Motor neuron (in vitro differentiated cells): ENCODE measurements at regions not wholly inside any gene's neighbourhood (a gene's known extent, or its start where the extent isn't known, plus 50 kb on each side); places are given as distances from the start of the nearest gene placed in this dataset.

Experiments used
- ATAC-seq, 8 experiments: fragments of 200-7000 bp; cut with Tn5 transposase; replicated peaks in 6 of 8; 2 replicates each; pipeline ENCODE4 v1.8.0; 2021; ENCODE audit warnings: mild to moderate bottlenecking in 8 of 8, moderate library complexity in 8 of 8
- H3K27ac ChIP-seq, 2 donors: fragments of 250-450 bp; sonication (Bioruptor Pico); 2 replicates each; pipeline ENCODE4 v1.9.0; 2021; ENCODE audit warnings: antibody characterized with exemption in 2 of 2, mild to moderate bottlenecking in 2 of 2, moderate library complexity in 1 of 2
- H3K4me1 ChIP-seq, 2 donors: fragments of 250-450 bp; sonication (Bioruptor Pico); replicated peaks in 1 of 2; 2 replicates each; pipeline ENCODE4 v1.6.1; 2021; ENCODE audit warnings: antibody characterized with exemption in 2 of 2, mild to moderate bottlenecking in 2 of 2, moderate library complexity in 1 of 2
- H3K4me3 ChIP-seq, 5 donors: fragments of 250-450 bp; sonication (Bioruptor Pico); 2 replicates each; pipeline ENCODE4 v1.9.0; 2021; ENCODE audit warnings: antibody characterized with exemption in 5 of 5, mild to moderate bottlenecking in 5 of 5, moderate library complexity in 4 of 5
- WGBS, 10 experiments: fragments of 450-650 bp; shearing (Covaris generic); methylation state at CpG; one replicate each; pipeline ENCODE4 v1.0.0; 2022; 5-methylcytosine and 5-hydroxymethylcytosine counted together
- in situ Hi-C, 9 experiments: fragments of 400-800 bp; cut with MboI; loops; one replicate each; pipeline ENCODE4 v1.15.0; 2021; ENCODE audit warnings: low sequenced_read_pairs in 9 of 9, low pct_unique_long_range_greater_than_20kb in 2 of 9; ENCODE audit not compliant: unreplicated experiment in 9 of 9

DNA sequence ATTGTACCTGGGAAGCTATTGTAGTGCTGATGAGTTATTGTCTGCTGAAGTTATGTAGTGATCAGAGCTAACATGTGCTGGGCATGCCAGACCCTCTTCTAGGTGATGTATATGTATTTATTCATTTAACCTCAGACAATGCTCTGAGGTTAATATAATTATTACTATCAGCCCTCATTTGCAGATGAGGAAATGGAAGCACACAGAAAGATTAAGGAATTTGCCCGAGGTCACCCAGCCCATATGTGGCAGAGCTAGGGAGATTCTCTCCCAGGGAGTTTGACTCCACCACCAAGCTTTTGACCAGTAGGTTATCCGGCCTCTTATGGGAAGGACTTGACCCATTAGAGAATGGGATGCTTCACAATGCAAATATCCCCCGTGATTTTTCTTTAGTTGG, 114.2 kb upstream of the NAV2 start:
- peak in 1 of 8 experiments; percentile 21 for ATAC-seq
- no peak overlapping the region for H3K4me3 ChIP-seq
- in situ Hi-C loops: no loop called here
- WGBS, 10 experiments: 0 to 100% (median 58%) methylated on average over 1 to 3 of the region's 3 CpGs; no CpG with 5 or more reads in 3 of the 10 experiments
- peaks cover 13 to 22% of the 10 kb centered on the region in 2 donors for H3K4me1 ChIP-seq
- no peak overlapping the region for H3K27ac ChIP-seq

GRCh38 chr11:19597876-19598275, 114.8 kb upstream of the NAV2 start:
- WGBS, 10 experiments: 80 to 100% methylated on average over 1 of the region's 5 CpGs; no CpG with 5 or more reads in 8 of the 10 experiments
- in situ Hi-C loops: no loop called here
- Histone ChIP-seq H3K4me3 (no peak overlapping the region), H3K27ac (peak overlapping the region in 1 of 2 donors; percentile 3), H3K4me1 (peaks cover 13 to 22% of the 10 kb centered on the region in 2 donors)
- peak in 5 of 8 experiments; percentile 8 to 44 (median 15) for ATAC-seq

DNA sequence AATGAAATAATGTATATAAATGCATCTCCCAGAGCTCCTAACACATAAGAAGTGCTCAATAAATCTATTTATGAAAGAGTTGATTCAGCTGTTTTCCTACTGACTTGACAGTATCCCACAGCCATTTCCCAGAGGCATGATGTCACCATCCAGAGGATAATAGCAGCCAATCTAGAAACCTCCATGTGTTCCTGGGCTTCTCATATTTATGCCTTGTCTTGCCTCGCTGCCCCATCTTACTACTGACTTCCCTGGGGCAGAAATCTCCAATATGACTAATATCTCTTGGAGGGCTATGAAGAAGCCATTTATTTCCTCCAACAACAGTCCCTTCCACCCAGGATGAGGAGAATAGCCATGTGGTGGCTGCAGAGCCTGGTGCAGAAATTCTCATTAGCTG, 115.4 kb upstream of the NAV2 start:
- in situ Hi-C loops: no loop called here
- Histone ChIP-seq H3K27ac (no peak overlapping the region), H3K4me3 (no peak overlapping the region), H3K4me1 (peaks cover 13 to 22% of the 10 kb centered on the region in 2 donors)
- peak in 7 of 8 experiments; percentile 20 to 97 (median 88) for ATAC-seq
- WGBS, 10 experiments: 0 to 60% (median 57%) methylated on average over 1 of the region's 1 CpG; no CpG with 5 or more reads in 5 of the 10 experiments

DNA sequence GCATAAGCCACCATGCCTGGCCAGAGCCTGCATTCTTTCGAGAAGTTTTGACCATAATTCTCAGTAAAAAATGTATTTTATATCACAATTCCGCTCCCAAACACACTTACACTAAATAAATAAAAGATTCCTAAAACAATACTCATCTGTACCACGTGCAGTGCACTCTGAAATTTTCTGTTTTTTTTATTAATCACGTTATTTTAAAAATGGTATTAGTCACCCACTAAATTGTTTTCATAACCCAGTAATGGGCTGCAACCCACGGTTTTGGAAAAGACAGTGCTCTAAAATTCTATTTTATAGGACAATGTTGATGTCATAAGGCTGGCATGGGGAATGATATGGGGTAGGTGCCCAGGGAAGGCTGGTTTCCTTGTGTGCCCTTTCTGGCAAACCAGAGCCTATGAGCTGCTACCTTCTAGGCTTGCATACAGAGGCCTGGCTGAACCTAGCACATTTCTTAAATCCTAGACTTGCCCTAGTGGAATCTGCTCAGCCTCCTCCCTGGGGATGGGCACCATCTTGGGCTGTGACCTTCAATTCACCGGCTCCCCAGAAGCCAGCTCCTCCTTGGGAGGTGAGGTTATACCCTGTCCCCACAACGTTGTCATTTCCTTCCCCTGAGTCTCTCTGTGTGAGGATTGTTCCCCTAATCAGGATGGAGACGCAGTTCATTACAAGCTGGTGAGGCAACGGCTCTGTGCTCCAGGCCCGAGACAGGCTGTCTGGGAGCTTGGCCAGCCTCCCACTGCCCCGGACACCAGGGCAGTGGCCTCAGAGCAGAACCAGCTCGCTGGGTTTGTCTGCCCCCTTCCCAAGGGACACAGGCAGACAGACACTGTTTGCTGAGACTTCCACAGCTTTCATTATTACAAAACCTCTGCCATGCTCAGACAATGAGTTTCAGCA, 116.5 kb upstream of the NAV2 start:
- peaks cover 19 to 28% of the 10 kb centered on the region in 2 donors for H3K4me1 ChIP-seq
- peak in 2 of 8 experiments; percentile 45 to 53 for ATAC-seq
- in situ Hi-C loops: no loop called here
- H3K27ac ChIP-seq: no peak overlapping the region
- H3K4me3 ChIP-seq: no peak overlapping the region
- 0 to 100% (median 72%) methylated on average over 1 to 6 of the region's 12 CpGs for WGBS, 10 experiments

DNA sequence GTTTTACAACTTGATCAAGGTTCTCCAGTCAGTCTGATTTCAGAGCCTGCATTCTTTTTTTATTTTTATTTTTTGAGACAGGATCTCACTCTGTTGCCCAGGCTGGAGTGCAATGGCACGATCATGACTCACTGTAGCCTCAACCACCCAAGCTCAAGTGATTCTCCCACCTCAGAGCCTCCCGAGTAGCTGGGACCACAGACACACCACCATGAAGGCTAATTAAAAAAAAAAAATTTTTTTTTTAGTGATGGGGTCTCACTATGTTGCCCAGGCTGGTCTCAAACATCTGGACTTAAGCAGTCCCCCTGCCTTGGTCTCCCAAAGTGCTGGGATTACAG, 117.2 kb upstream of the NAV2 start:
- no peak overlapping the region for H3K4me3 ChIP-seq
- no peak overlapping the region for H3K27ac ChIP-seq
- no peak for ATAC-seq
- WGBS, 10 experiments: 21 to 100% (median 100%) methylated on average over 1 to 2 of the region's 2 CpGs; no CpG with 5 or more reads in 5 of the 10 experiments
- H3K4me1 ChIP-seq: peaks cover 19 to 28% of the 10 kb centered on the region in 2 donors
- in situ Hi-C loops: no loop called here

DNA sequence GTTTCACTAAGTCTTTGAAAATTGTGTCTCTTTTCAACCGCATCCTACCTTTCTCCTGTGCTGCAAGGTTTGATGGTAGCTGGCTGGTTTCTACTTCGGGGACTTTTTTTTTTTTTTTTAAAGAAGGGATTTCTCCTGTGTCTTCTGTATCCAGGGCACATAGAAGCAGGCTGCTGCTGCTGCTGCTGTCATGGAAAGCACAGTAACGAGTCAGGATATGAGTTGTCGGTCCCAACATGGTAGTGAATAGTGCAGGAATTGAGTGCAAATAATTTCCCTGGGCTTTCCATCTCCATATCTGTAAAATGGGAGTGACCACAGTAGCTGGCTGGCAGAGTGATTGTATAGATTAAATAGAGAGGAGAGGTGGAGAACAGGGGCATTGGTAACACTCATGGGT, 118.3 kb upstream of the NAV2 start:
- no peak overlapping the region for H3K4me3 ChIP-seq
- H3K27ac ChIP-seq: no peak overlapping the region
- no peak for ATAC-seq
- in situ Hi-C loops: no loop called here
- 60 to 100% (median 86%) methylated on average over 2 to 4 of the region's 4 CpGs; no CpG with 5 or more reads in 1 of the 10 experiments for WGBS, 10 experiments
- peaks cover 19 to 28% of the 10 kb centered on the region in 2 donors for H3K4me1 ChIP-seq

DNA sequence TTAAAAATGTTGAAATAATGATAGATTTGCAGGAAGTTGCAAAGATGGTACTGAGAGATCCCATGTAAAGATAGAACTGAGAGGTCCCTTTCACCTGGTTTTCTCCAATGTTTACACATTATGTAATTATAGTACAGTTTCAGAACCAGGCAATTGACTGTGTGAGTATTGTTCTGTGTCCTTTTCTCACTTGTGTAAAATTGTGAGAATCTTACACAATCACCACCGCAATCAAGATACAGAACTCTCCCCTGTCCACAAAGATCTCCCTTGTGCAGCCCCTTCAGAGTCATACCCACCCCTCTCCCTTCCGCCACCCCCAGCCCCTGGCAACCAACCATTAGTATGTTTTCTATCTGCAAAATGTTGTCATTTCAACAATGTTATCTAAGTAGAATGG, 119.8 kb upstream of the NAV2 start:
- Histone ChIP-seq H3K27ac (no peak overlapping the region), H3K4me1 (peaks cover 16% of the 10 kb centered on the region in 2 donors), H3K4me3 (no peak overlapping the region)
- no peak for ATAC-seq
- in situ Hi-C loops: no loop called here
- 80 to 100% (median 100%) methylated on average over 1 of the region's 2 CpGs; no CpG with 5 or more reads in 7 of the 10 experiments for WGBS, 10 experiments

GRCh38 chr11:19589567-19590260, 122.9 kb upstream of the NAV2 start:
- ATAC-seq: no peak
- Histone ChIP-seq H3K27ac (no peak overlapping the region), H3K4me3 (no peak overlapping the region), H3K4me1 (peaks cover 5 to 6% of the 10 kb centered on the region in 2 donors)
- in situ Hi-C loops: no loop called here
- WGBS, 10 experiments: 50 to 94% (median 85%) methylated on average over 1 to 8 of the region's 10 CpGs; no CpG with 5 or more reads in 1 of the 10 experiments

DNA sequence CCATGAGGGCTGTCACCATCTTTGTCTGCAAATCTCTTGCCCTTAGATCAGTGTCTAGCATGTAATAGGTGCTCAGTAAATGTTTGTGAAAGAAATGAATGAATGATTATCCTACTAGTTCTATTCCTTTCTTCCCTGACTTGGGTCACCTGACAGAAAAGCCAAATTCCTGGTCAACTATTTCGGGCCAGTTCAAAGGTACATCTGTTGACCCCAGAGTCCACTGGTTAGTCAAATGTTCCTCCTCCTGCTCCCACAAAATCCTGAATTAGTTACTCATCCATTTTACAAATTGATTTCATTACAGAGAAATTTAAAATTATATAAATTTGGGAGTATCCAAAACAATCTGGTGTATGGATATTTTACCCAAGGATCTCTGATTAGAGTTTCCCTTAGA, 124.7 kb upstream of the NAV2 start:
- ATAC-seq: no peak

DNA sequence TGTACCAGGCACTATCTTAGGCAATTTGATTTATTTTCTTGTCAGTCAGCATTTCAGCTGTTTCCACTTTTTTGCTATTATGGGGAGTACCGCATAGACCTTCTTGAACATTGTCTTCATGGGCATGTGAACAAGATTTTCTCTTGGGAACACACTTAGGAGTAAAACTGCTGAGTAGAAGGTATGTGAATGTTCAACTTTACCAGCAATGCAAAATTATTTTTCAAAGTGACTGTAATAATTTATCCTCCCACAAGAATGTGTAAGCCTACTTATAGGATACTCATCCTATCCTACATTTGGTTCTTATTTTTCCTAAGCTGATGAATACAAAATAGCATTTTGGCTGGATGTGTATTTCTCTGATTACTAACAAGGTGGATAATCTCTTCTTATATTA, 132.0 kb upstream of the NAV2 start:
- no peak for ATAC-seq
- in situ Hi-C loops: no loop called here
- Histone ChIP-seq H3K4me3 (no peak overlapping the region), H3K4me1 (peaks cover 25 to 26% of the 10 kb centered on the region in 2 donors), H3K27ac (no peak overlapping the region)
- WGBS, 10 experiments: 40 to 100% (median 100%) methylated on average over 1 of the region's 1 CpG; no CpG with 5 or more reads in 3 of the 10 experiments

More for the DNA sequence above, 124.7 kb upstream of the NAV2 start:
- Histone ChIP-seq H3K4me1 (peaks cover 5 to 6% of the 10 kb centered on the region in 2 donors), H3K27ac (no peak overlapping the region), H3K4me3 (no peak overlapping the region)
- 40 to 100% (median 77%) methylated on average over 1 of the region's 1 CpG; no CpG with 5 or more reads in 2 of the 10 experiments for whole genome bisulfite sequencing, 10 experiments
- in situ Hi-C loops: no loop called here

DNA sequence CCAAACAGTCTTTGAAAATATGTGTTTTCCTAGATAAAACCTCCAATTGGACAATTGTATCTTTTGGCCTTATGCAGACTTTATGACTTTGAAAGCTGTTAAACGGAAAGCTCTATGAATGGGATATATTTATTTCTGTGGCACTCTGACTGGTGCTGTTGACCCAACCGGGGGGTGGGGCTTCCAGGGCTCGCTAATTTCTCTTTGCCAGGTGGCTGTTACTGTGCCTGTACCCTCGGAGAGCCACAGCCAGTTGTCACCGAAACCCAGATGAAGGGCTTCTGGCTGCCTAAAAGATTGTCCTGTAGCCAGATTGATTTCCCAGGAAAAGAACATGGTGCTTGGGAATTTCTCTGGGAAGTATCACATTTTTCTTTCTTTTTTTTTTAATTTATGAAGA, 132.7 kb upstream of the NAV2 start:
- no peak overlapping the region for H3K27ac ChIP-seq
- WGBS, 10 experiments: 59 to 100% (median 97%) methylated on average over 1 to 5 of the region's 5 CpGs; no CpG with 5 or more reads in 2 of the 10 experiments
- in situ Hi-C loops: no loop called here
- no peak for ATAC-seq
- H3K4me3 ChIP-seq: no peak overlapping the region
- peaks cover 25 to 26% of the 10 kb centered on the region in 2 donors for H3K4me1 ChIP-seq

- in situ Hi-C loops: no loop called here
- 30 to 100% (median 83%) methylated on average over 1 to 2 of the region's 2 CpGs; no CpG with 5 or more reads in 4 of the 10 experiments for WGBS, 10 experiments
- no peak for ATAC-seq
- H3K27ac ChIP-seq: peak overlapping the region in 1 of 2 donors; percentile 72
- peaks cover 25 to 26% of the 10 kb centered on the region in 2 donors for H3K4me1 ChIP-seq
- no peak overlapping the region for H3K4me3 ChIP-seq
These were observed 133.8 kb upstream of the NAV2 start for GRCh38 chr11:19578871-19579270.

DNA sequence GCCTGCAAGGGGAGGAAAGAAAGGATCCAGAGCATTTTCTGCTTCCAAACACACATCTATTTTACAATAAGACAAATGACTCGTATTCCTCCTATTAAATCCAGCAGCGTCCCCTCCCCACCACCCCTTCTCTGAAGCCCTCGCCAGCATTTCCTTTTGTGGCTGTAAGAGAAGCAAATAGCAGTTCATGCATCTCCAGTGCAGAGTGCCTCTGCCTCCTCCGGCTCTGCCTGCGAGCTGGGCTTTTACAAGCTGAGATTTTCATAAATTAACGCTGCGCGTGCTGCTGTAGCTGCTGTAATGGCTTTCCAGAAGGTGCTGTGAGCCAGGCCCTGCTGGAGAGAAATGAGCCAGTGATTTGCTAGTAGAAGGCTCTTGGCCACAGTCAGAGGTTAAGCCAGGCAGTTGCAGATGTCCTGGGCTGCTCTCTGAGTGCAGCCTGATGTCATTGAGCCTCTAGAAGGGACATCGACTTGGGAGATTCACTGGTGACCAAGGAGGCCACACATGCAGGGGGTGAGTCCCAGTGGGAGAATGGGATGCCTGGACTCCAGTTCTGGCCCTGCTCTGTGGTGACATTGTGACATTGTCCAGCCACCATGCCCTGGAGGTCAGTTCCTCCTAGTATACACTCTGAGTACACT, 134.5 kb upstream of the NAV2 start:
- in situ Hi-C loops: no loop called here
- ATAC-seq: peak; percentile 19 to 94 (median 91)
- Histone ChIP-seq H3K4me1 (peaks cover 25 to 26% of the 10 kb centered on the region in 2 donors), H3K27ac (peak overlapping the region; percentile 72 to 76), H3K4me3 (no peak overlapping the region)
- 0 to 38% (median 10%) methylated on average over 1 to 6 of the region's 9 CpGs; no CpG with 5 or more reads in 5 of the 10 experiments for WGBS, 10 experiments
